ENCODE measurements at regions not wholly inside any gene's neighbourhood (a gene's known extent, or its start where the extent isn't known, plus 50 kb on each side); places are given as distances from the start of the nearest gene placed in this dataset.

DNA sequence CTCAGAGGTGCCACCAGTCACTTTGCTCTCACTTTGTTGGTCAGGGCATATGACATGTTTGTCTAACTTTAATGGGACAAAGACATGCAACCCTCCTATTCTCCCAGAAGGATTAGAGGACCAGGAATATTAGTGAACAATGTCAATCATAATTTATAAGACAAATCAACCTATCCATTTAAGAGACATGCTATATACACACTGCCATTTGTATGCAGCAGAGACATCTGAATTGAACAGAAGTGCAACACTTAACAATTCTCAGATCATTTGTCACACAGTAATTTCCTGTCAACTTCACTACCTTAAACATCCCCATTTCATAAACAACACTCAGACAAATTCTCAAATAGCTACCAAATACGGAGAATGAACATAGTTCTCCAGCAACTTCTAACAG lies 273.6 kb upstream of the RGMB start:
- no peaks in the 10 kb centered on the region for H3K27me3 ChIP-seq (ENCODE audit: insufficient read depth in 3 of 3, low read length in 2 of 3)
- TF ChIP-seq, protein P1, sequence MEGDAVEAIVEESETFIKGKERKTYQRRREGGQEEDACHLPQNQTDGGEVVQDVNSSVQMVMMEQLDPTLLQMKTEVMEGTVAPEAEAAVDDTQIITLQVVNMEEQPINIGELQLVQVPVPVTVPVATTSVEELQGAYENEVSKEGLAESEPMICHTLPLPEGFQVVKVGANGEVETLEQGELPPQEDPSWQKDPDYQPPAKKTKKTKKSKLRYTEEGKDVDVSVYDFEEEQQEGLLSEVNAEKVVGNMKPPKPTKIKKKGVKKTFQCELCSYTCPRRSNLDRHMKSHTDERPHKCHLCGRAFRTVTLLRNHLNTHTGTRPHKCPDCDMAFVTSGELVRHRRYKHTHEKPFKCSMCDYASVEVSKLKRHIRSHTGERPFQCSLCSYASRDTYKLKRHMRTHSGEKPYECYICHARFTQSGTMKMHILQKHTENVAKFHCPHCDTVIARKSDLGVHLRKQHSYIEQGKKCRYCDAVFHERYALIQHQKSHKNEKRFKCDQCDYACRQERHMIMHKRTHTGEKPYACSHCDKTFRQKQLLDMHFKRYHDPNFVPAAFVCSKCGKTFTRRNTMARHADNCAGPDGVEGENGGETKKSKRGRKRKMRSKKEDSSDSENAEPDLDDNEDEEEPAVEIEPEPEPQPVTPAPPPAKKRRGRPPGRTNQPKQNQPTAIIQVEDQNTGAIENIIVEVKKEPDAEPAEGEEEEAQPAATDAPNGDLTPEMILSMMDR (IDR thresholded peaks at IDR 0.05) = no peak
- intact Hi-C loops (cut with DNase I) = no loop called here
- no peaks in the 10 kb centered on the region for H3K9me3 ChIP-seq
- no peak overlapping the region for H3K27ac ChIP-seq
- ATAC-seq = no peak
- H3K36me3 ChIP-seq (ENCODE audit: insufficient read depth in 1 of 2, low read depth in 1 of 2) = no peaks in the 10 kb centered on the region
- no peak overlapping the region for H3K4me3 ChIP-seq
- WGBS, 3 donors = 87 to 89% (median 89%) methylated on average over 1 of the region's 1 CpG
- H3K4me1 ChIP-seq = no peaks in the 10 kb centered on the region
- no peak for DNase-seq

DNA sequence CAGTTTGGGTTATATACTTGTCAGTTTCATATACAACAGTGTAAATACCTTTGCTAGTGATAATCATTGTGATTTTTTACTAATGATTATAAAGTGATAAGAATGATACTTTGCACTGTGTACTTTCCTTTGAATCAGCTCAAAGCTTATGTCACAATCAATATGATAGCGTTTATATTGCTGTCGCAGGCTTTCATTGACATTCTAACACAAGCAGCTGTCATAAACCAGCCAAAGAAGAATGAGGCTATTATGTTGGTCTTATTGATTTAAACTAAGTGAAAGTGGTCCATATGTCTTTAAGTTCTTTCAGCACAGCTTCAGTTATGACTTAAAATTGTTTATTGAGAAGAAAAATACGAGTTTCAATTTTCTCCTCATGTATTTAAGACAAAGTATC lies 272.7 kb upstream of the RGMB start:
- DNase-seq = no peak
- Histone ChIP-seq H3K4me1 (no peaks in the 10 kb centered on the region), H3K27ac (no peak overlapping the region), H3K4me3 (no peak overlapping the region), H3K27me3 (ENCODE audit: insufficient read depth in 3 of 3, low read length in 2 of 3) (no peaks in the 10 kb centered on the region), H3K9me3 (no peaks in the 10 kb centered on the region), H3K36me3 (ENCODE audit: insufficient read depth in 1 of 2, low read depth in 1 of 2) (no peaks in the 10 kb centered on the region)
- 83 to 89% (median 85%) methylated on average over 3 of the region's 3 CpGs for WGBS, 3 donors
- intact Hi-C loops (cut with DNase I) = no loop called here
- TF ChIP-seq, protein P1 (IDR thresholded peaks at IDR 0.05) = no peak
- no peak for ATAC-seq

DNA sequence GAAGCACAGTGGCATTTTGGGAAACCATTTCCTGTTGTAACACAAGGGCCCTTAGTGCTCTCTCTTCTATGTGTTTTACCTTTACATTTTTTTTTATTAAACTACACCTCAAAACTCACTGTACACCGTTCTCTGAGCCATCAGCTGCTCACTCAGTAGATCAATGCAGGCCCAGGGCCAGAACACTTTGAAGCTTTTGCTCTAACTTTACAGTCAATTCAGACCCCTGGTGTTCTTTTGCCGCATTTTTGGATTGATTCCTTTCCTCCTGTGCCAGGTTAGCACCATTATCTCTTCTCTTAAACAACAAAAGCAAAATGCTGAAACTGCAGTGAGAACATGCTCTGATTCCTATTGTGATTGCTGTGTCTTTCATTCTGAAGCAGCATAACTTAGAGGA lies 269.8 kb upstream of the RGMB start:
- Histone ChIP-seq H3K4me1 (no peaks in the 10 kb centered on the region), H3K36me3 (ENCODE audit: insufficient read depth in 1 of 2, low read depth in 1 of 2) (no peaks in the 10 kb centered on the region), H3K27me3 (ENCODE audit: insufficient read depth in 3 of 3, low read length in 2 of 3) (no peaks in the 10 kb centered on the region), H3K4me3 (no peak overlapping the region), H3K9me3 (no peaks in the 10 kb centered on the region), H3K27ac (no peak overlapping the region)
- ATAC-seq (no peak), DNase-seq (no peak)
- TF ChIP-seq, protein P1 (IDR thresholded peaks at IDR 0.05) = no peak
- 27 to 50% (median 32%) methylated on average over 2 of the region's 2 CpGs for WGBS, 3 donors
- intact Hi-C loops (cut with DNase I) = no loop called here

DNA sequence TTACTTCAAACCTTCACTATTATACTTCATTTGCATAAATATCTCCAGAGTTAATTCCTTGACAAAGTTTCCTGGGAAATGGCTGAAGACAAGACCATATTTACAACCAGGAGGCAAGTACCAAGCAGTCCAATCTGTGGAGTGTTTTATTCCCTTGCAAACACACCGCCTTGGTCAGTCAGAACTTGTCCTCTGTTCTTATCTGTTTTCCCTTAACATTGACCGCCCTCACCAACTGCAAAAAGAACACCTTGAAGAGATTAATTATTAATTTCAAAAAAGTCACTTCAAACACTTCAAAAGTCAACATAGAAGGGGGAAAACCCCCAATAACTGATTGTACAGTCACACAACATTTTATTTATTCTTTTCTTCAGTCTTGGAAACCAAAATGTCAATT lies 269.0 kb upstream of the RGMB start:
- no peak for DNase-seq
- TF ChIP-seq, protein P1 (IDR thresholded peaks at IDR 0.05) = no peak
- ATAC-seq = no peak
- Histone ChIP-seq H3K36me3 (ENCODE audit: insufficient read depth in 1 of 2, low read depth in 1 of 2) (no peaks in the 10 kb centered on the region), H3K4me1 (no peaks in the 10 kb centered on the region), H3K9me3 (no peaks in the 10 kb centered on the region), H3K27ac (no peak overlapping the region), H3K27me3 (ENCODE audit: insufficient read depth in 3 of 3, low read length in 2 of 3) (no peaks in the 10 kb centered on the region), H3K4me3 (no peak overlapping the region)
- 95 to 98% (median 95%) methylated on average over 2 of the region's 2 CpGs for WGBS, 3 donors
- intact Hi-C loops (cut with DNase I) = no loop called here

DNA sequence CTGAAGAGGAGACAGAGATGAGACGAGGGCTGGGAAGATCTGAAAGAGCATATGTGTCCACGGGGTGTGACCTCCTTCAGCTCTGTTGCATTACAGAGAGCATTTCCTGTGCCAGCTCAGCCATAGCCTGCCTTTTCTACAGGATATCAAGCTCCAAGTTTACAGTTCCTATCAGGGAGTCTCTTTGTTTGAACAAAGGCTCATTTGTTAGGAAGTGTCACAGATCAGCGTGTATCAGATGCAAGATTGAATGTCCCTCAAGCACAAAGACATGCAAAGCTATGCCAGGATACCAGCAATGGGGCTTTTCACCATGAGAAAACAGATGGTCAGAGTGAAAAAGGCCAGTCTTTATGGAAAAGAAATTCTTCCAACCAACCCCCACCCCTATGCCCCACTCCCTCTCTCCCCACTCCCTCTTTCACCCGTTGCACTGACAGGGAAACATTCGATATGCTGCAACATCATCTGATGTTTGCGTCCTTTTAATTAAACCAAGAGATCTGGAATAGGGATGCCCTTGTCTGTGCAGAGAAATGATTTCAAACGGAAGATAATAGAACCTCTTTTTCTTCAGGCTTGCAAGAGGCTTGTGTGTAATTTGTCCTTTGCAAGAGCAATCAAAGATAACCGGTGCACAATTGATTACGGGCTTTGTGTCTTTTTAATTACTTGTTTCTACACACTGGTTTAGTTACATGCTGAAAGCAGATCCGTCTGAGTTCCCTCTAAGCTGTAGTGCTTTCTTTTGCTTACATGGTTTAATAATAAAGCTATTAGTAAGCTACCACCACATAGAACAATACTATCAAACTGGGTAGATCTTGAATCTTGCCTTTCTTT lies 263.1 kb upstream of the RGMB start:
- Histone ChIP-seq H3K27ac (no peak overlapping the region), H3K4me1 (no peaks in the 10 kb centered on the region), H3K27me3 (ENCODE audit: insufficient read depth in 3 of 3, low read length in 2 of 3) (no peaks in the 10 kb centered on the region), H3K9me3 (no peaks in the 10 kb centered on the region), H3K36me3 (ENCODE audit: insufficient read depth in 1 of 2, low read depth in 1 of 2) (no peaks in the 10 kb centered on the region), H3K4me3 (no peak overlapping the region)
- 16 to 23% (median 23%) methylated on average over 10 of the region's 10 CpGs for WGBS, 3 donors
- DNase-seq = no peak
- intact Hi-C loops (cut with DNase I) = no loop called here
- TF ChIP-seq, protein P1 (IDR thresholded peaks at IDR 0.05) = no peak
- ATAC-seq = no peak
